HG03280 (cell line): ENCODE measurements at regions not wholly inside any gene's neighbourhood (a gene's known extent, or its start where the extent isn't known, plus 50 kb on each side); places are given as distances from the start of the nearest gene placed in this dataset.
"Not testable (repeated sequence)": the region's sequence is repeated elsewhere in the genome, so short reads cannot be mapped to it uniquely, and the experiment has no call there.

Experiments
- ATAC-seq: cut with Tn5 transposase; IDR thresholded peaks from one replicate; pipeline ENCODE4 v1.9.1; 2021; ENCODE audit warnings: mild to moderate bottlenecking, moderate library complexity; ENCODE audit not compliant: unreplicated experiment

- ATAC-seq = no peak
Observed at GRCh38 chr14:39628087-39628486, 195.9 kb upstream of the FBXO33 start.

- ATAC-seq = no peak
Observed at GRCh38 chr14:39626589-39627576, 194.7 kb upstream of the FBXO33 start.

- no peak for ATAC-seq
Observed at GRCh38 chr14:39621678-39622077, 189.4 kb upstream of the FBXO33 start.

GRCh38 chr14:39621223-39621622, 189.0 kb upstream of the FBXO33 start:
- ATAC-seq = no peak

GRCh38 chr14:39617537-39617936, 185.3 kb upstream of the FBXO33 start:
- ATAC-seq = no peak

- ATAC-seq = no peak
Observed at GRCh38 chr14:39615352-39615751, 183.1 kb upstream of the FBXO33 start.

GRCh38 chr14:39614297-39614923, 182.2 kb upstream of the FBXO33 start:
- ATAC-seq = no peak

- no peak for ATAC-seq
Observed at GRCh38 chr14:39609119-39609518, 176.9 kb upstream of the FBXO33 start.

- no peak for ATAC-seq
Observed at GRCh38 chr14:39607978-39608377, 175.7 kb upstream of the FBXO33 start.

- no peak for ATAC-seq
Observed at GRCh38 chr14:39603942-39604341, 171.7 kb upstream of the FBXO33 start.

GRCh38 chr14:39593377-39593776, 161.1 kb upstream of the FBXO33 start:
- no peak for ATAC-seq

GRCh38 chr14:39592116-39592789, 160.0 kb upstream of the FBXO33 start:
- ATAC-seq = no peak

GRCh38 chr14:39589882-39590281, 157.6 kb upstream of the FBXO33 start:
- not testable (repeated sequence) for ATAC-seq

- ATAC-seq = no peak
Observed at GRCh38 chr14:39582028-39582654, 149.9 kb upstream of the FBXO33 start.

- no peak for ATAC-seq
Observed at GRCh38 chr14:39581474-39581873, 149.2 kb upstream of the FBXO33 start.

GRCh38 chr14:39580696-39581095, 148.5 kb upstream of the FBXO33 start:
- ATAC-seq = no peak

GRCh38 chr14:39576736-39577135, 144.5 kb upstream of the FBXO33 start:
- ATAC-seq = no peak

GRCh38 chr14:39576258-39576657, 144.0 kb upstream of the FBXO33 start:
- ATAC-seq = no peak

- no peak for ATAC-seq
Observed at GRCh38 chr14:39568809-39569538, 136.7 kb upstream of the FBXO33 start.

GRCh38 chr14:39566795-39567194, 134.6 kb upstream of the FBXO33 start:
- no peak for ATAC-seq
